NAMALWA (cell line): ENCODE measurements at regions not wholly inside any gene's neighbourhood (a gene's known extent, or its start where the extent isn't known, plus 50 kb on each side); places are given as distances from the start of the nearest gene placed in this dataset.
A peak's percentile ranks its signal among the peaks of the same experiment; 100 is the strongest.
"Not testable (repeated sequence)": the region's sequence is repeated elsewhere in the genome, so short reads cannot be mapped to it uniquely, and the experiment has no call there.

Experiments used
- DNase-seq: peaks from one replicate; pipeline ENCODE4 v3.0.0-alpha.2; 2015; ENCODE audit warnings: low spot score

- DNase-seq: peak; percentile 21
Measured at GRCh38 chr5:92687821-92688722, 892.9 kb downstream of the NR2F1-AS1 start.

GRCh38 chr5:92678640-92679039, 902.4 kb downstream of the NR2F1-AS1 start:
- no peak for DNase-seq

- no peak for DNase-seq
Measured at GRCh38 chr5:92676215-92677165, 904.5 kb downstream of the NR2F1-AS1 start.

GRCh38 chr5:92674321-92674720, 906.7 kb downstream of the NR2F1-AS1 start:
- DNase-seq: no peak

- no peak for DNase-seq
Measured at GRCh38 chr5:92665506-92665905, 915.5 kb downstream of the NR2F1-AS1 start.

GRCh38 chr5:92662741-92663140, 918.3 kb downstream of the NR2F1-AS1 start:
- DNase-seq: no peak

- no peak for DNase-seq
Measured at GRCh38 chr5:92659246-92659645, 921.8 kb downstream of the NR2F1-AS1 start.

- DNase-seq: peak; percentile 21
Measured at GRCh38 chr5:92654601-92655000, 926.4 kb downstream of the NR2F1-AS1 start.

GRCh38 chr5:92653730-92654461, 927.1 kb downstream of the NR2F1-AS1 start:
- no peak for DNase-seq

GRCh38 chr5:92652756-92653155, 928.3 kb downstream of the NR2F1-AS1 start:
- no peak for DNase-seq

GRCh38 chr5:92644266-92644886, 936.6 kb downstream of the NR2F1-AS1 start:
- DNase-seq: no peak

- peak; percentile 5 for DNase-seq
Measured at GRCh38 chr5:92641031-92641962, 939.7 kb downstream of the NR2F1-AS1 start.

- no peak for DNase-seq
Measured at GRCh38 chr5:92640340-92640739, 940.7 kb downstream of the NR2F1-AS1 start.

- no peak for DNase-seq
Measured at GRCh38 chr5:92637960-92638359, 943.1 kb downstream of the NR2F1-AS1 start.

GRCh38 chr5:92637247-92637646, 943.8 kb downstream of the NR2F1-AS1 start:
- no peak for DNase-seq

- no peak for DNase-seq
Measured at GRCh38 chr5:92635001-92635461, 946.0 kb downstream of the NR2F1-AS1 start.

- no peak for DNase-seq
Measured at GRCh38 chr5:92633875-92634487, 947.0 kb downstream of the NR2F1-AS1 start.

- no peak for DNase-seq
Measured at GRCh38 chr5:92633176-92633575, 947.8 kb downstream of the NR2F1-AS1 start.

GRCh38 chr5:92631237-92631701, 949.8 kb downstream of the NR2F1-AS1 start:
- not testable (repeated sequence) for DNase-seq

GRCh38 chr5:92629574-92629973, 951.4 kb downstream of the NR2F1-AS1 start:
- no peak for DNase-seq
